ENCODE measurements at regions not wholly inside any gene's neighbourhood (a gene's known extent, or its start where the extent isn't known, plus 50 kb on each side); places are given as distances from the start of the nearest gene placed in this dataset.

GRCh38 chr15:46467041-46467440, 832.2 kb downstream of the SQOR start:
- in situ Hi-C loops (cut with HindIII; ENCODE audit: low pct_unique_long_range_greater_than_20kb, low sequenced_read_pairs): no loop called here
- CTCF ChIA-PET: no interaction called here
- TF ChIP-seq POLR2AphosphoS5 (IDR thresholded peaks at IDR 0.05; ENCODE audit: low read depth, low read length) (no peak), REST (IDR thresholded peaks at IDR 0.05; ENCODE audit: insufficient read depth in 1 of 2, low read depth in 2 of 2, low read length in 1 of 2) (no peak), TCF7L2 (IDR thresholded peaks at IDR 0.05; ENCODE audit: low read depth, low read length) (no peak), SIN3A (IDR thresholded peaks at IDR 0.05; ENCODE audit: borderline replicate concordance, insufficient read depth, low read depth, low read length) (no peak), CTCF (IDR thresholded peaks at IDR 0.05) (no peak; the same call in 1 of the 2 replicates)

GRCh38 chr15:46471096-46471495, 836.3 kb downstream of the SQOR start:
- Histone ChIP-seq H3K4me3 (ENCODE audit: low read depth in 2 of 2, low read length in 2 of 2) (no peak overlapping the region), H3K4me1 (ENCODE audit: control insufficient read depth, insufficient read depth, low read length) (no peaks in the 10 kb centered on the region), H3K27me3 (ENCODE audit: control insufficient read depth, insufficient read depth, low read length) (no peaks in the 10 kb centered on the region), H3K27ac (ENCODE audit: low read length) (no peak overlapping the region), H3K9me3 (ENCODE audit: control insufficient read depth, insufficient read depth, low read depth, low read length) (peaks cover 5% of the 10 kb centered on the region; the same call in 1 of the 2 replicates), H3K36me3 (ENCODE audit: control insufficient read depth, insufficient read depth, low read length) (no peaks in the 10 kb centered on the region)
- ChIA-PET POLR2A (no interaction called here), CTCF (no interaction called here)
- TF ChIP-seq CTCF (IDR thresholded peaks at IDR 0.05) (no peak), SIN3A (IDR thresholded peaks at IDR 0.05; ENCODE audit: borderline replicate concordance, insufficient read depth, low read depth, low read length) (no peak), REST (IDR thresholded peaks at IDR 0.05; ENCODE audit: insufficient read depth in 1 of 2, low read depth in 2 of 2, low read length in 1 of 2) (no peak), POLR2AphosphoS5 (IDR thresholded peaks at IDR 0.05; ENCODE audit: low read depth, low read length) (no peak), TCF7L2 (IDR thresholded peaks at IDR 0.05; ENCODE audit: low read depth, low read length) (no peak)
- in situ Hi-C loops (cut with HindIII; ENCODE audit: low pct_unique_long_range_greater_than_20kb, low sequenced_read_pairs): no loop called here
- ATAC-seq (no peak), DNase-seq (ENCODE audit: low read depth, low spot score) (no peak)
- intact Hi-C loops (cut with micrococcal nuclease; ENCODE audit: unreplicated experiment): no loop called here
- BruUV-seq (replicated peaks): no TSS peak

More at GRCh38 chr15:46467041-46467440, 832.2 kb downstream of the SQOR start:
- H3K4me3 ChIP-seq (ENCODE audit: low read depth in 2 of 2, low read length in 2 of 2): no peak overlapping the region
- POLR2A ChIA-PET: no interaction called here
- no TSS peak for BruUV-seq (replicated peaks)
- intact Hi-C loops (cut with micrococcal nuclease; ENCODE audit: unreplicated experiment): no loop called here
- no peaks in the 10 kb centered on the region for H3K27me3 ChIP-seq (ENCODE audit: control insufficient read depth, insufficient read depth, low read length)
- peaks cover 5% of the 10 kb centered on the region; the same call in 1 of the 2 replicates for H3K9me3 ChIP-seq (ENCODE audit: control insufficient read depth, insufficient read depth, low read depth, low read length)
- no peak overlapping the region for H3K27ac ChIP-seq (ENCODE audit: low read length)
- H3K36me3 ChIP-seq (ENCODE audit: control insufficient read depth, insufficient read depth, low read length): no peaks in the 10 kb centered on the region
- DNase-seq (ENCODE audit: low read depth, low spot score): no peak
- no peaks in the 10 kb centered on the region for H3K4me1 ChIP-seq (ENCODE audit: control insufficient read depth, insufficient read depth, low read length)
- no peak for ATAC-seq
